HG03520 (cell line): ENCODE measurements at regions not wholly inside any gene's neighbourhood (a gene's known extent, or its start where the extent isn't known, plus 50 kb on each side); places are given as distances from the start of the nearest gene placed in this dataset.
"Not testable (repeated sequence)": the region's sequence is repeated elsewhere in the genome, so short reads cannot be mapped to it uniquely, and the experiment has no call there.

Experiments
- ATAC-seq: cut with Tn5 transposase; IDR thresholded peaks from one replicate; pipeline ENCODE4 v1.9.1; 2021; ENCODE audit warnings: mild to moderate bottlenecking, moderate library complexity; ENCODE audit not compliant: unreplicated experiment

DNA sequence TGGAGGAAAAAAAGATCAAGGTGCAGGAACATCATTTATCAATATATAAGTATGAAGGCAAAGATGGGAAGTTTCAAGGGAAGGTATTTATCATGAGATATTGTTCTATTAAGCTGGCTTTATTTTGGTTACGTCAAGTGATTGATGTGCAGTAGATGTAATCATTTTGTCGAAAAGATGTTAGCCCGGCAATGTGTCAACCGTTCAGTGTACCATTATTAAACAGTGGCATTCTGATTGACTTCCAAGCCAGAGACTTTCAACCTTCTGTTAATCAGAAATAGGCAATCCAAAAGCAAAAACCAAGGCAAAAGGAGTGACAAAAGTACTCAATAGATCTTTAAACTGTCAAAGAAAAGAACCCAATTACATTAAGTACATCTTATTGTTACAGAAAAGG lies 1340.3 kb upstream of the GOT2 start:
- ATAC-seq = no peak

DNA sequence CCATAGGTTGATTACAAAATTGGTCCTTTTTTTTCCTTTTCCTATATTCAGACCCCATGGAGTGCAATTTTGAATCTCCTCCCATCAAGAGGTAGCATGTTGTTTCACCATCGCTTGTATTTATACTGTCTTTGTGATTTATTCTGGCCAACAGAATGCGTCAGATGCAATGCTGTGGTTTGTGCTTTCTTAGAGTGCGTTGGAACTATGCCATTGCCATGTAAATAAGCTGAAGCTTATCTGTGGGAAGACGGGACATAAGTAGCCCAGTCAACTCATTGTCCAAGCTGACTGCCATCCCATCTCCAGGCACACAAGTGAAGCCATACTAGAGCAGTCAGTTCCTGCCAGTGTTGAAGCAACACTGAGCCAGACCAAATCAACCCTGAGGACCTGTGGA lies 1339.3 kb upstream of the GOT2 start:
- ATAC-seq = no peak

- ATAC-seq = no peak
Measured at GRCh38 chr16:60064026-60064425, 1329.9 kb upstream of the GOT2 start.

DNA sequence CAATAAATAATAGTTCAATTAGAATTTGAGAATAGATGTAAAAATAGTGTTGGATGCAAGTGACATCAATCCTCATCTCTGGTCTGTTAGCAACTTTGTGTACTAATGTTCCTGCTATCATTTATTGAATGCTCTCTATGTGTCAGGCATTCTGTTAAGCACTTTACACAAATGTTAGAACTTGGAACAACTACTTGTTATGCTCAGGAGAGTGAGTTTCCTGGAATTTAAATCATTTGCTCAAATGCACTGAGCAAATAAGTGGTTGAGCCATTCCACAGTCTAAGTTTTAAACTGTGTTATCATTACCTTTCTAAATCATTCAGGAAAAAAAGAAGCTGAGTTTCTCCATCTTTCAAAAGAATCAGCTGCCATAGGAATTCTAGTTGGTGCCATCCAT lies 1327.3 kb upstream of the GOT2 start:
- no peak for ATAC-seq

- no peak for ATAC-seq
Measured at GRCh38 chr16:60060731-60061130, 1326.6 kb upstream of the GOT2 start.

- ATAC-seq = no peak
Measured at GRCh38 chr16:60059141-60059540, 1325.0 kb upstream of the GOT2 start.

DNA sequence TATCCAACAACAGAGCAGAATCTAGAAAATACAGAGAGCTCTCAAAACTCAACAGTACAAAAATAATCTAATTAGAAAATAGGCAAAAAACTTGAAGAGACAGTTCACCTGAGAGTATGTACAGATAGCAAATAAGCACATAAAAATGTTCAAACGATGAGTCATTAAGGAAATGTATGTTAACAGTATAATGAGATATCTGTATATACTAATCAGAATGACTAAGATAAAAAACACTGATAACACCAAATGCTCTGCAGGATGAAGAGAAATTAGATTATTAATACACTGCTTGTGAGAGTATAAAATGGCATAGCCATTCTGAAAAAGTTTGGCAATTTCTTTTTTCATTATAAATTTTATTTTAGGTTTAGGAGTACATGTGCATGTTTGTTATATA lies 1307.6 kb upstream of the GOT2 start:
- no peak for ATAC-seq

DNA sequence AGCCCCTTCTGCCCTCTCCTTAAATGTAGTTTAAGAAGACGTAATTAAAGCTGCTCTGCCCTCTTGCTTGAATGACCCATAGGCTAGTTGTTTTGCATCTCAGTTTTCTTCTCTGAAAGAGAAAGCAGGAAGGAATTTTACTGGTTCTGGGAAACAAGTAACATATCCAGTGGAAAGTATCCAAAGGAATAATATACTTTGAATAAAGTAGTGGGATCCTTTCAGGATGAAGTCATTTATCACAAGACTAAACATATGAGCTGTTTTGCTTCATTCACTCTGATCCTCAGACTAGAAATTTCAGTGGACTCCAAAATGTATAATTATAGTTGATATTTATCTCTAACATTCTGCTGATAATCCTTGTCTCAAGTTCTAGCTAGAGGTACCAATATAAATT lies 1297.6 kb upstream of the GOT2 start:
- no peak for ATAC-seq

- ATAC-seq = no peak
Measured at GRCh38 chr16:60027351-60027750, 1293.2 kb upstream of the GOT2 start.

DNA sequence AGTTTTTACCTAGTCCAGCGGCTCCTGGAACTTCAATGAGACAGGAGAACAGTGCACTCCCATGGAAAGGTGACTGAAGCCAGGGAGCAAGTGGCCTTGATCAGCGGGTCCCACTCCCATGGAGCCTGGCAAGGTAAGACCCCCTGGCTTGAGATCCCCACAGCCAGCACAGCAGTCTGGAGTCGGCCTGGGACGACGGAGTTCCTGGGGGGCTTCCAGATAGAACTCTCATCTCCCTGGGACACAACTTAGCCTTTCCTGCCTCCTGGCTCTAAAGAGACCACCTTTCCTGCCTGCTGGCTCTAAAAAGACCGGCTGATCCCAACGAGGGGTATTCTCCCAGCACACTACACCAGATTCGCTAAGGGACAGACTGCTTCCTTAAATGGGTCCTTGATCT lies 1279.0 kb upstream of the GOT2 start:
- no peak for ATAC-seq

- no peak for ATAC-seq
Measured at GRCh38 chr16:60001523-60001922, 1267.4 kb upstream of the GOT2 start.

DNA sequence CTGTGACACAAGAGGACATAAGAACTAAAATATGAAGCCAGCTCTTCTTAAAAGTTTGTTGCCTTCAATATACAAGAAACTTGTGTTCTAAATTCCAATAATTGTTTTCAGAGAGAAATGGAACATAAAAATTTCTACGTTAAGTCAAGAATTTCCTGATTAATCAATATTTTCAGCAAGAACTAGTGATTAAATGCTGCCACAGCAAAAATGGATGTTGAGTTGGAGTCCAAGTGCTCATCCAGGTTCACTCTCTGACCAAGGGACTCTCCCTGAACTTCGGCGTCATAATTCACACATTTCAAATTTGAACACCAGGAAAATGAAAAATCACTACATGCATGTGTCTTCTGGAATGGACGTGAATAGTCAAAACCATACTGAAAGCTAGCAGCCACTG lies 1263.6 kb upstream of the GOT2 start:
- ATAC-seq = no peak

DNA sequence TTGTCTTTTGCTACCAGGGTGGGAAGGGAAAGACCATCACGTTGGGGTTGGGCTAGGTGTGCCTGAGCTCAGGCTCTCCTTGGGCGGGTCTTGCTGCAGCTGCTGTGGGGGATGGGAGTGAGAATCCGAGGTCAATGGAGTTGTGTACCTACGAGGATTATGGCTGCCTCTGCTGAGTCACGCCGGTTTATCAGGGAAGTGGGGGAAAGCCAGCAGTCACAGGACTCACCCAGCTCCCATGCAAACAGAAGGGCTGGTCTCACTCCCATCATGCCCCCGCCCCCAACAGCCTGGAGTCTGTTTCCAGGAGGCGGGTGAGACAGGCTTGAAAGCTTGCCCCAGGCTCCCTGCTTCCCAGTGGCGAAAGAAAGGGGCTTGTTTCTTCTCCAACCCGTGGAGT lies 1259.0 kb upstream of the GOT2 start:
- ATAC-seq = no peak

DNA sequence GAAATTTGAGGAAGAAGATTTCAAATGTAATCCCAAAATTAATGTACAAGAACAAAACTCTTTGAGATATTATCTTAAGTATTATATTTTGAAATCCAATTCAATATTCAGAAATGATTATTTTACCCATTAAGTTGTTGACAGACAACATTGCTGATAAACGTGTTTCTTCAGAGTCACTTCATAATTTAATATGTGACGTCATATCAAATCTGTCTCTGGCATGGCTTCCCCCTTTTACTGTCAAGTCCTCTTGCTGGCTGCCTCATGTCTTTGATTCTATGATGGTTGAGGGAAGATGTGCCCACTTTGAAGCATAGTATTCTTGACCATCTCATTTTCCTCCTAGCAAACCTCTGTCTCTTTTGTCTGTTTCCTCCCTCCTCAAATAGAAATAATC lies 1257.1 kb upstream of the GOT2 start:
- no peak for ATAC-seq

DNA sequence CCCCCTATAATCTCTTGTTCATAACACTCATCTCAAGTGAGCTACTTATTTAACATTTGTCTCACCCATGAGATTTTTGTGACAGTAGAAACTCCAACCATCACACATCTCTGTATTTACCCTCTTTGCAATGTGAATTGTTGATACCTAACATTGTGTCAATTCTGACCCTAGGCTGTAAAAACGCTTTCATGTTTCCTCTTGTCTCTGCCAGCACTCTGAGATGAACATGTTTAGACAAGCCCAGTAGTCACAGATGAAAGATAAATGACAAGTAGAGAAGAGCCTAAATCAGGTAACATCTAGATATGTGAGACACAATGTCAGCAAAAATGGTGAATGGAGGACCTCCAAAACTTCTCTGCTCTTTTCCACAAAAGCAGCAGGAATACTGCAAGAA lies 1254.5 kb upstream of the GOT2 start:
- no peak for ATAC-seq

- ATAC-seq = no peak
Measured at GRCh38 chr16:59975953-59976352, 1241.8 kb upstream of the GOT2 start.

- ATAC-seq = no peak
Measured at GRCh38 chr16:59973966-59974365, 1239.8 kb upstream of the GOT2 start.

DNA sequence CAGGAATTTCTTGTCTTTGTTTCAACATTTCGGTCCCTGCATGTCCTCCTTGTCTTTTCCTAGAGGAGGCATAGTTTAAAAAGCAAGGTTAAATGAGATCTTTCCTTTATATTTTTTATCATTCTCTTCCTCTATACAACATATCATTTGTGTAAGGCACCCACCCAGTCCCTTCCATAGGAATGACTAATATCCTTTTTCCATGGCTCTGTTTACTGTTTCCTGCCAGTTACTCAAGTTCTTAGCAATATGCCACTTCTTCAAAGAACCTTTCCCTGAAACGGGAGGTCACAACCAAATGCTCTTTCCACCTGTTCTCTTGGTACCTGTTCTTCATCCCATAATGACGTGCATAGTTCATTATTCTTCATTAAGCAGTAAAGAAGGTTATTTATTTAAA lies 1237.1 kb upstream of the GOT2 start:
- ATAC-seq = no peak

GRCh38 chr16:59964232-59964924 lies 1230.3 kb upstream of the GOT2 start:
- no peak for ATAC-seq

DNA sequence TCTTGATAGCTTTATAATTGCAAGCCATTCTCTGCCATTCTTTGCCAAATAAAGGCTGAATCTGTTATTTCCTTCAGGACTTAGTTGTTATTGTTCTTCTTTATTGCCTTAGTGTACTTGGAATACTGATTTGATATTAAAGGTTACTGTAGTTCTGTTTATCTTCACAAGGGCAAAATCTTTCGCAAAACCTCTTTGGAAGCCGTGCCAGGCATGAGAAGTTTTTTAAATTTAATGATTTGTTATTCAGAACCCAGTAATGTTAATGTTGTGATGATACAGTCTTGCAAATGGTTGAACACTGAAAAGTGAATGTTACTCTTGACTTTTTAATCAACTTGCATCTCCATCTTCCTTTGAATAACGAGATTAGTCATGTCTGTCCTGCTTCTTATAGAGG lies 1225.2 kb upstream of the GOT2 start:
- no peak for ATAC-seq

DNA sequence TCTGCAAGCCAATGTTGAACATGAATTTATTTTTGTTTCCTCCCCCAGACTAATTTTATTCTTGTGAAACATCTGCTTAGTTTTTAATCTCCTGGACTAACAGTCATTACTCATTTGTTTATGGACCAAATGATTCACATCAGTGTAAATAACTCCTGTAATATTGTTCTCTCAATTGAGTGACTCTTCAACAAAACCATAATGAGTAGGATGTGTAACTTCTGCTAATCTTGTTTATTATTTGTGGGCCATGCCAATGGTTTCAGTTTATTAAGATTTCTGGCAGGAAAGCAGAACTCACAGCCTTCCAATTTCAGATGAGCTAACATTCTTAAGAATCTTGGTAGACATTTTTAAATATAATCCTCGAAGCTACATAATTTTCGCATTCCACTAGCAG lies 1216.3 kb upstream of the GOT2 start:
- ATAC-seq = no peak

- not testable (repeated sequence) for ATAC-seq
Measured at GRCh38 chr16:59944041-59944440, 1209.9 kb upstream of the GOT2 start.

GRCh38 chr16:59941594-59941993 lies 1207.5 kb upstream of the GOT2 start:
- no peak for ATAC-seq
